ENCODE measurements at regions not wholly inside any gene's neighbourhood (a gene's known extent, or its start where the extent isn't known, plus 50 kb on each side); places are given as distances from the start of the nearest gene placed in this dataset.

DNA sequence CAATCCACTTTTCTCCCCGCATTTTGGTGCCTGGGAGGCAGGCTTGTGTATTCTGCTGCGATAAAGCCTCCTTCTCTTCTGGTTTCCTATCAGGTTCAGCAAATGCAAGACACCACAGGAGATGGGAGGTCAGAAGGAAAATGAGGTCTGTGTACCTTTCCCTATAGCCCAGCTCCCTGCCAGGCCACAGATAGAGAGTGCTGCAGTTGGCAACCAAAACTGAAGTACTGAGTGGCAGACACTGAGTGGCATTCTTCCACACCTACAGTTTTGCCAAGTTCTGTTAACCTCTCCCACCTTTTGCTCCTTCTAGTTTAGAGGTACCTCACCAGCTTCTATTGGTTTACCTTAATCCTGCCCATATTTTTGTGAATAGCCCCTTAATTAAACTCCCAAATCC, 948.4 kb downstream of the SORCS1 start:
- DNase-seq (ENCODE audit: low read depth in 2 of 3, low spot score in 2 of 3), result no peak

DNA sequence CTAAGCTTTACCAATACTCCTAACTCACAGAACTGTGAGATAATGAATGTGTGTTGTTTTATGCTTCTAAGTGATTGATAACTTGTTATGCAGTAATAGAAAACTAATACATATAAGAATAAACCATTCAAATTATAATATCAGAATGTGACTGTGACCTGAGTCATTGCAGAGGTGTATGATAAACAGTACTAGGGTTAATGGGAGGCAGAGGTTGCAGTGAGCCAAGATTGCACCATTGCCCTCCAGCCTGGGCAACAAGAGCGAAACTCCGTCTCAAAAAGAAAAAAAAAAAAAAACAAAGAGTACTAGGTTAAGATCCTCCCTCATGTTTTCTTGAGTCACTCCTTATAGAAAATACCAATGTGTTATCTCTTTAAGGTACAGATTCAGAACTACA, 950.3 kb downstream of the SORCS1 start:
- no peak for DNase-seq (ENCODE audit: low read depth in 2 of 3, low spot score in 2 of 3)

DNA sequence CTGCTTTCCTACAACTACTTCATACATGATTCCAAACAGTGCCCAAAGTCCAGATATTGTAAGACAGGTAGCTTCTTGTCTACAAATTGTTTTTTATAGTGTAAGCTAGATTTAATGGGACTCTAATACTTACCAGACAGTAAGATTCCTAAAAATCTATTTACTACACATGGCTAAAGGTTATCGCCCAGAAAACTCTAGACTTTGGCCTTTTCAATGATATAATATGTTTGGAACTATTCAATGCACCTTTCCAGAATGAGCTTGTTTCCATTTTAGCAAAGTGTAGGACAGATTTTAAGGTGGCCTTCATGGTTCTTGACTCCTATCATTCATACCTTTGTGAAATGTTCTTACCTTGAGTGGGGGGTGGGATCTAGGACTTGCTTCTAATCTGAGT, 951.0 kb downstream of the SORCS1 start:
- DNase-seq (ENCODE audit: low read depth in 2 of 3, low spot score in 2 of 3), result no peak

DNA sequence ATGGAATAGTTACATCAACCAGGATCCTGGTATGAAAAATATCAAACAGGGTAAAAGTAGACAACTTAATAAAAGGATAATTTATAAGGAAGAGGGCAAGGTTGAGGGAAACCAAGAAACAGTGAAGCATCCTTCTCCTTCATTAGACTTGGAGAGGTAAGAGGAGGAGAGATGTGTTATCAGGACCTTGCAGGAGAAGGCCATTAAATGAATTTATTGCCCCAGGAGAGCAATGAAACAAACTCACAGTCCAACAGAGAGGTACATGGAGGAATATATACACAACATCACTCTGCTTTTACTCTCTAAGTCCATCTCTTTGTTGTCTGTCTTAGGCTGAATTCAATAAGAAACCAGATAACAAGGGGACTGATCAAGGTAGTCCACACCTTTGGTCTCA, 966.2 kb downstream of the SORCS1 start:
- no peak for DNase-seq (ENCODE audit: low read depth in 2 of 3, low spot score in 2 of 3)

DNA sequence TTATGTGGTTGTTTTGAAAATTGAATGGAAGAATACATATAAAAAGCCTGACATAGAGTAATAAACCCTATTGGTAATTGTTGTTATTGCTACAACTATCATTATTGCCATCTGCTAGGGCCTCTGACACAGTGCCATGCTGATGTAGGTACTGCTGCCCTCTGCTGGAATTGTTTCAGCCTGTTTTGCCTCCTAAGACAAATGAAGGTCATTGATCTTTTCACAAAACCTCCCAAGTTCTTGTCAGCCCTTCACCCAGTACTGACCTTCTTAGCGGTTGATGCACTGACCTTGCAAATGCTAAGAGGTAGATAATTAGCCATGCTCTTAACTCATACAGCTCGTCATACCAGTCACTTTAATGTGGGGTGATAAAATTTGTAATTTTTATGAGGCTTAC, 975.2 kb downstream of the SORCS1 start:
- peak in 2 of 3 donors; percentile 1 to 14 for DNase-seq (ENCODE audit: low read depth in 2 of 3, low spot score in 2 of 3)

DNA sequence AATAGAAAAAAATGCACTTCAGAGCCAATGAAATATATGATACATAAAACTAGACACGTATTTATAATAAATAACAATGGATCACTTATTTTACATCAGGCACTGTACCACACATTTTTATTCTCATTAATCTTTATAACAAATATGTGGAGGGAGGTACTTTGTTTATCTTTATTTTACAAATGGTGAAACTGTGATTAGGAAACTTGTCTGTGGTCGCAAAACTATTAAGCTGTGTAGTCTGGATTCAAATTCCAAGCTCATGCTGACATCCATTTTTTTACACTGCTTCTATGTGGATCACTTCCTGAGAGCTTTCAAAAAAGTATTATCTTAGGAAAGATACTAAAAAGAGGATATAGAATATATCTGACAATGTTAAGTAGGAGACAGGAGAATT, 978.6 kb downstream of the SORCS1 start:
- DNase-seq (ENCODE audit: low read depth in 2 of 3, low spot score in 2 of 3), result no peak

DNA sequence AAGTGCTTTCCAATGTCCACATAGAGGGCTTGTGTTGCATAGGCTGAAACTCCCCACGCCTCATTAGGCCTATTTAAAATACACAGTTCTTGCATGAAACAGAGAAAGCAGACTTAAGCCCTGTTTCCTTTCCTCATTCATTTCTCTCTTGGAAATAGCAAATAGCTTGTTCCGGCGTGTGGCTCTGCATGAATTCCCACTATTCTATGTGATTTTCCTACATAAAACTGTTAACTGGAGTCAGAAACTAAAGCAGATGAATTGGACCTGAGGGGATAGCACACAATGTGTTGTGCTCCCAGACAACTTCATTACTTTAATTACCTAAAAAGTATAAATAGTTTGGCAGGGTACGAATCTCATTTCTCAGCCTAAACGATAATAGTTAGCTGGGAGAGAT, 981.5 kb downstream of the SORCS1 start:
- DNase-seq (ENCODE audit: low read depth in 2 of 3, low spot score in 2 of 3), result no peak

DNA sequence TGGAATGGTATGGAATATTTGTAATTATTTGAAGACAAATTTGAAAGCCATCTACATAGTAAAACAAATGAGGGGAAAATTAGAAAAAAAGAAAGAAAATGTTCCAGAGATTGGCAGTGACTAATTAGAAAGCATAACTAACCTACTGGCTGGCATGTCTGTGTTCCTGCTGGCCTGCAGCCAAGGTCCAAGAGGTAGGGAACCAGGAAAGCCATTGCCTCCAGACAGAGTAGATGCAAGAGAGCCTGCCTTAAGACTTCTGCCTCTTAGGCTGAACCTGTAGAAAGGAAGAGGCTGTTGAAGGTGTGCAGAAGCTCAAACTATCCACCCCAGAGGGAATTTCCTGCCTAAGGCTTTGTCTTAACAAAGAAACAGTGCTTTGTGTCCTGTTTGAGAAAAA, 982.0 kb downstream of the SORCS1 start:
- no peak for DNase-seq (ENCODE audit: low read depth in 2 of 3, low spot score in 2 of 3)

DNA sequence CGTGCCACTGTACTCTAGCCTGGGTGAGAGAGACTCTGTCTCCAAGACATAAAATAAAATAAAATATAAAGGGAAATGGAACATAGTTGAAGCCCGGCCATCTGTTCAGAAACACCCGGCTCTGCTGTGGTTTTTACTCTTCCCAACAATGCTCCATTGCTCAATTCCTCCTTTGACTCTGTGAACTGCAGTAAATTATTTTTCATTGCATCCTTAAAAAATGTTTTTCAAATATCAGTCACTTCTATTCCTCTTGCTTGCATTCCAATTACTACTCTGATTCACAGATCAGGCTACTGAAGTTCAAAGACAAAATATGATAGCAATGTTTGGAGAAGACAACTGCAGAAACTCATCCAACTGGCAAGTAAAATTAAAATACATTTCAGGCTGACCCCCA, 983.0 kb downstream of the SORCS1 start:
- DNase-seq (ENCODE audit: low read depth in 2 of 3, low spot score in 2 of 3), result no peak

DNA sequence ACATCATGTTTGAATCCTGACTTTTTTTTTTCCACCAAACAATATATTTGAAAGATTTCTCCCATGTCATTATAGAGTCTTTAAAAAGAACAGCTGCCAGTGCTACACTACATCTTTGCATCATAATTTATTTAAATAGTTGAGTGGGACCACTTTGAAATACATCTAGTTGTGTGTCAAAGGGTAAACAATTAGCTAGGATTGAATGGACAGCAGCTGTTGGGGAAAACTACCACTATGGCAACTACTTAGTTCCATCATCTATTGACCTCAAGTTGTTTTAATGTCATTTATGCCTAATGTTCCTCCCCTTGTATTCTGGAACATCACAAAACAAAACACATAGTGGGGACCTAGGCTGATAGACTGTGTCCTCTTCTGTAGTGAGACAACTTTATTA, 985.1 kb downstream of the SORCS1 start:
- DNase-seq (ENCODE audit: low read depth in 2 of 3, low spot score in 2 of 3), result no peak

DNA sequence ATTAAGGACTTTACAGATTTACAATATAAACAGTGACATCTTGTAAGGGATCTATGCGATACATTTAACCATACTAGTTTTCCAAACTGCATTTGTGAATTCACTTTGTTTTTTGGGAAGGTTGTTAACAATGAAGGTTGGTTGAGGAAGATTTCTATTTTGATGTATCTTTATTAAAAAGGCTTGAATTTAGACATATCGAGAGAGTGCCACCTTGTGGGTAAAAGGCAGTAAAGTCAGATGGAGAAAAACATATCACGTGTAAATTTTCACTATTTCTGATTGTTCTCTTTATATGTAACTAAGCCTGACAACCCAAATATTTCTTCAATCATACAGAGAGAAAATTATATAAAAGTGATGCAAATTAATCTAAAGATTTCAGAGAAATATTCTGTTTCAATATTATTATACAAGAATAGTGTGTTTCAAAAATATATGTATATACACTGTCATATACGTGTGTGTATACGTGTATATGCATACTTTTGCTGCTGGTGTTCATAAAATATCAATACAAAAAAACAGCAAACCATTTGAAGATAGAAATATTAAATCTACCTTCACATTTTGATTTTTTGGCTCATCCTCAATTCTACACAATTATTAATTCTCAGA, 988.6 kb downstream of the SORCS1 start:
- DNase-seq (ENCODE audit: low read depth in 2 of 3, low spot score in 2 of 3), result peak in 2 of 3 donors; percentile 0 to 11

DNA sequence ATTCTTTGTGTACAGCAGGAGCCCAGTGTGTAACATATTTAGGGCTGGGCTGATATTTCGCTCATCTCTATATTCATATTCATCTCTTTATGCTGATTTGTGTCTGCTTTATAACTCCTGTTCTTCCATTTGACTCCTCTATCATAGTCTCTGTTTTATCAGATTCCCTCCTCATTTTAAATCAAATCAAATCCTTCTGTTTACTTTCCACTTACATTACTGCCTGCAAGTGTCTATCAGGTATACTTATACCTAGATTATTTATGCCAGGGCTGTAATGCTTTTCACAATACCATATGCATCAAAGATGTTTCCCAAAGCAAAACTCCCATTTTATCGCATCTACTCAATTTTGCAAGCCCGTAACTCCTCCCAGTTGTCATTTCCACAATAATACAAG, 990.7 kb downstream of the SORCS1 start:
- no peak for DNase-seq (ENCODE audit: low read depth in 2 of 3, low spot score in 2 of 3)

DNA sequence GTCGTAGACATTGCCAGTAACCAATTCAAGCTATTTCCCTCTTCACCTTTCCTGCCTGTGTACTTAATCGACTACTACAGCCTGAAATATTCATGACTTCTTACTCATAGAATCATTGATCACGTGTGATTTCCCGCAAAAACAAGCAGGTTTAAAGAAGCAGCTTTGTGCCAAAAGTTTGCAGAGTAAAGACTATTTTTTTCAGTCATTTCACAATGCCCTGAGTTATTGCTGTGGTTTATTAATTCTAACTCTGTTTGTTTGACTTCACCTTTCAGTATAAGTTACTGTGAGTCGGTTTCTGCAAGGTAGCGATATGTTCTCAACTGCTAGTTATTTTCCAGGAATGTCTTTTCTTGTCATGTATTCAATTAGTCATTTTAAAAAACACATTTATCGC, 995.3 kb downstream of the SORCS1 start:
- no peak for DNase-seq (ENCODE audit: low read depth in 2 of 3, low spot score in 2 of 3)

DNA sequence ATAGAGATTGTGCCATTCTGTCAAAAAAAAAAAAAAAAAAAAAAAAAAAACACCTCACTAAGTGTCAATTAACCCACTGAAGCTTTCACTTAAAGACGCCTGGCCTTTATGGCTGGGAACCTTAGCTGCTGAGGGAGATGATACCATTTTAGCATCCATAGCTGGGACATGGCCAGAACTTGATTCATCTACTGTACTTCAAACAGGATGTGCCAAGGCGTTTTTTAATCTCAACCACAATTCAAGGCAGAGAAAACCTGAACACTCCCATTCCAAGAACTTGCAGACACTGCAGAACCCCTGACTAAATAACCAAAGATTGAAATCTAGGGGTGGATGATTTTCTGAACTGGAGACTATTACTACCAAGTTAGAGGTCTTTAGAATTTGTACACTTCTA, 996.6 kb downstream of the SORCS1 start:
- no peak for DNase-seq (ENCODE audit: low read depth in 2 of 3, low spot score in 2 of 3)

DNA sequence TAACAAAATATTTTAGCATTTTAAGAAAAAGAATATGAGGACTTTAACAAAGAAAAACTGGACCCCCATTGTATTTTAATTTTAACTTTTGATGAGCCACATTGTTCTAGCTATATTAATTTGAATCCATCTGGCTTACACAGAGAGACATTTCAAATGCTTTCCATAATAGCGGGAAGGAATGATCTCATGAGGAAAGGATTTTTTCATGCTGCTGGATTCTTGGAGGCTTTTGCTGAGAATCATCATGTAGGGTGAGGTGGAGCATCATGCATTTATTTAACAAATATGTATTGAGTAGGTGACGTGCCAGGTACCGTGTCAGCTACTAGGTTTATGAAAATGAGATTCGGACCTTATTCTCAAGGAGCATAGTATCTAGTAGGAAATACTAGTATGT, 1006.3 kb downstream of the SORCS1 start:
- no peak for DNase-seq (ENCODE audit: low read depth in 2 of 3, low spot score in 2 of 3)

DNA sequence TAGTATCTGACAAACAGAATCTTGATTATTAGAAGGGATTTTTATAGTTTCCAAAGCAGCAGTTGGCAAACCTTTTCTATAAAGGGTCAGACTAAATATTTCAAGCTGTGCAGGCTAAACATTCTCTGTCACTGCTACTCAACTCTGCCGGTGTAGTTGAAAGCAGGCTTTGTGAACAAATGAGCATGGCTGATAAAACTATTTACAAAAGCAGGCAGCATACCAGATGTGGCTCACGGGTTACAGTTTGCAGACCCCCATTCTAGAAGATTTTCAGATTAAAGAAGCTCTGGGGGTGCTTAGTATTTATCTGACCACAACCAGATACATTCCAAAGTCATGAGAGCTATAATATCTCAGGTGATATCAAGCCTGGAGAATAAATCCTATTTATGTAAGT, 1017.5 kb downstream of the SORCS1 start:
- no peak for DNase-seq (ENCODE audit: low read depth in 2 of 3, low spot score in 2 of 3)

DNA sequence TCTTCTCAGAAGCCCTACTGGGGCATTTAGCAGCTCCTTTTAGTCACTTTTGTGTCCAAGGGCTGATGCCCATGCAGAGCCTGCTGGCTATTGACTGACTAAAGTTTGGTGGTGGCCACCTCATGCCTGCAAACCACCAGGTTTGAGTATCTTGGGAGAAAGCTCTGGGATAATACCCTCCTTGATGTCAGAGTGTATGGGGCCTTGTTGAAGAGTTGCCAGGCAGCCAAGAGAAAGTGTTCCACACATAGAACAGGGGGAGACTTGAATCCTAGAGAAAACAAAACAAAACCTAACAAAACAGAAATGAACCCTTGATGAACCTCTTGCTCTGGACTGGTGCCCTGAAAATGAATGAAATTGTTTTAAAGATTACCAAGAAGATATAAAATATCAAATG, 1024.6 kb downstream of the SORCS1 start:
- no peak for DNase-seq (ENCODE audit: low read depth in 2 of 3, low spot score in 2 of 3)

DNA sequence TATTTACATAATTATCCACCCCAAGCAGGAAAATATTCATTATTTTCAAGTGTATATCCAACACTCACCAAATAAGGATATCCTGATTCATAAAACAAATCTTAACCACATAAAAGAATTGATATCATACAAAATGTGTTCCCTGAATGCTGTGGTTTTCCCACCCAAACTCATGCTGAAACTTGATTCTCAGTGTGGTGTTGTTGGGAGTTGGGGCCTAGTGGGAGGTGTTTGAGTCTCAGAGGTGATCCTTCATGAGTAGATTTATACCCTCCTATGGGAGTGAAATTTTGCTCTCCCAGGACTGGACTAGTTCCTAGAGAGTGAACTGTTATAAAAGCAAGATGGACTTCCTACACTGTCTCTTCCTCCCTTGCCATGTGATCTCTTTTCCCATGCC, 1028.3 kb downstream of the SORCS1 start:
- DNase-seq (ENCODE audit: low read depth in 2 of 3, low spot score in 2 of 3), result no peak

DNA sequence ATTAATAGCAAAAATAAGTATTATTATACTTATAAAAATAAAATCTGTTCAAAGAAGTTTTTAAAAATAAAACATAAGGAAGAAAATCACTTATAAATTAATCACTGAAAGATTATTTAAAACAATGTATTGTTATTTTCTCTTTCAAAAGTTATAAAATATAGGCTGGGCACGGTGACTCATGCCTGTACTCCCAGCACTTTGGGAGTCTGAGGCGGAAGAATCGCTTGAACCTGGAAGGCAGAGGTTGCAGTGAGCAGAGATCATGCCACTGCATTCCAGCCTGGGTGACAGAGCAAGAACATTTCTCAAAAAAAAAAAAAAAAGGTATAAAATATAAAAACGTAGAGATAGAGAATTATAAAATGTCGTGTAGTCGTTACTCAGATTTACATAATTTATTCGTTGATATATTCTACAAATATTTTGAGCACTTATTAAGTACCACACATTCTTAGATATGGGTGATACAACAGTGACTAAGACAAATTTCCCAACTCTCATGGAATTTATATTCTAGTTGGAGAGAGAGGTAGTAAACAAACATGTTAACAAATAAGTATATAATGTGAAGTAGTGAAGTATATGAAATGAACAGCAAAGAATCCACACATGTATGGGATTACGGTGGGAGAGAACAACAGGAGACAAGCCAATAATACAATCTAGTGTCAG, 1030.0 kb downstream of the SORCS1 start:
- no peak for DNase-seq (ENCODE audit: low read depth in 2 of 3, low spot score in 2 of 3)

DNA sequence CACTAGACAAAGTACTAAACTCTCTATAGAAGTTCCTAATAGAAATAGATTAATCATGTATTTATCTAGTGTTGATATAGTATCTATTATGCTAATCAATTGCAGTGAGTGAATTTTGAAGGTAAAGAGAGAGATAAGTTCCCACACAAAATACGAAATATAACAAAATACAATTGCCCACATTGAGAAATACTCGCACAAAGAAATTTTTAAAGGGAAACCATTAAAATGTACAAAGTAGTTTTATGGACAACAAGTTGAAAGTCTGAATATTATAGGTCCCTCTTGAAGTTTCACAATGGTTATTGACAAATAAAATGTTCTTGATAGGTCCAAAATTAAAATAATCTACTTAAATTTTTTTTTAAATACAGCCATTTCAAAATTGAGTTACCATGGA, 1031.1 kb downstream of the SORCS1 start:
- no peak for DNase-seq (ENCODE audit: low read depth in 2 of 3, low spot score in 2 of 3)

DNA sequence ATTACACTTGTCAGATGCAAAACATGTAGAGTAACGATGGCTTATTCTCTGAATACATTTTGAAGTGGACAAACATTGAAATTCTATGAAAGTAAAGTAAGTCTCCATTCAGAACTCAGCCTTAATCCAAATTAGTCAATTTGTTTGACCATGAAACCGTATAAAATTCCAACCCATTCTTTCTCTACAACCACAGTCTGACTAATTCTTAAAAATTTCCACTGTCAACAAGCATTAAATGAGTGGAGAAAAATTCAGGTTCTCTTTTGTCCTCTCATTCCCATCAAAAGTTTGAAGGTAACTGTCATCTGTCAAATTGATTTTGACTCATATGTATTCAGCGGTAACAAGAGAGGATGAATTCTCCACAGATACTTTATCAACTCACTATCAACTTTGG, 1031.5 kb downstream of the SORCS1 start:
- DNase-seq (ENCODE audit: low read depth in 2 of 3, low spot score in 2 of 3), result no peak

DNA sequence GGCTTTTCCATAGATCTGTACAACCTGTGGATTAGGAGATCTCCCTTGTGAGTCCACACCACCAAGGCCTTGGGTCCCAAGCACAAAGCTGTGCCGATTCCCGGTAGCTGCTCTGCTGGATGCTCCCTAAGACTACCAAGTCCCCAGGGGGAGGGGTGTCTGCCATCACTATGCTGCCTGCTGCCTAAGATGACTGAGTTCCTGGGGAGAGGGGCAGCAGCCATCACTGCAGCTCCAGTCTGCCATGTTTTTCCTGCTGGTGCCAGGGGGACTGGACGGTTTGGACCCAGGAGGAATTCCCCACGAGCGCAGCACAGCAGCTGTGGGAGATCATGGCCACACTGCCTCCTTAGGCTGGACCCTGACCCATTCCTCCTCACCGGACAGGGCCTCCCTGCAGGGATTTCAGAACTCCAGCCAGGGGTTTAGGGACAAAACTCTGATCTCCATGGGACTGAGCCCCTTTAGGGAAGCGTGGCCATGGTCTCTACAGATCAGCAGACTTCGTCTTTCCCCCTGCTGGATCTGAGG, 1049.8 kb downstream of the SORCS1 start:
- DNase-seq (ENCODE audit: low read depth in 2 of 3, low spot score in 2 of 3), result no peak

DNA sequence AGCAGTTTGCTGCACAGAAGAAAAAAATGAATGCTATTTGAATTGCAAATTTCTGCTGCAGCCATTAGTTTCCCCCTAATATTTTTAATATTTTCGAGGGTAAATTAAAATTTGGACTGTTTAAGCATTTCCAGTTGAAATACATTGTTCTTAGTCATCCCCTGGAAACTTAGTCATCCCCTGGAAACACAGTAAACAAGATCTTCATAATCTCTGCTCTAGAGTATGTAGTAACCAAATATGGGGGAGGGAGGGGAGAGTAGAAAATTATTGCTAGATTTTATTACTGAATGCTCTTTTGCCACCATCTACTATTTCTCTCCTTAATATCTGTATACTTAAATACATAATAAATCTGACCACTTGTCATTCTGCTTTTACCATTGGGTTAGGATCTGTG, 1053.3 kb downstream of the SORCS1 start:
- no peak for DNase-seq (ENCODE audit: low read depth in 2 of 3, low spot score in 2 of 3)
